A673 (cell line): ENCODE measurements at regions not wholly inside any gene's neighbourhood (a gene's known extent, or its start where the extent isn't known, plus 50 kb on each side); places are given as distances from the start of the nearest gene placed in this dataset.

Source experiments
- CTCF ChIP-seq: fragments of 300-800, 200-600 bp; sonication (generic); conservative IDR thresholded peaks from 2 replicates; pipeline ENCODE4 v1.5.1; 2017; ENCODE audit warnings: low read depth, mild to moderate bottlenecking, antibody characterized with exemption, low read length, moderate library complexity, mixed read lengths
- EZH2 ChIP-seq: fragments of 200-600 bp; sonication (generic); IDR thresholded peaks from 2 replicates; pipeline ENCODE4 v1.6.1; 2017; ENCODE audit warnings: borderline replicate concordance, low read depth, mild to moderate bottlenecking, mixed read lengths, antibody characterized with exemption, low read length; ENCODE audit not compliant: poor library complexity, severe bottlenecking

DNA sequence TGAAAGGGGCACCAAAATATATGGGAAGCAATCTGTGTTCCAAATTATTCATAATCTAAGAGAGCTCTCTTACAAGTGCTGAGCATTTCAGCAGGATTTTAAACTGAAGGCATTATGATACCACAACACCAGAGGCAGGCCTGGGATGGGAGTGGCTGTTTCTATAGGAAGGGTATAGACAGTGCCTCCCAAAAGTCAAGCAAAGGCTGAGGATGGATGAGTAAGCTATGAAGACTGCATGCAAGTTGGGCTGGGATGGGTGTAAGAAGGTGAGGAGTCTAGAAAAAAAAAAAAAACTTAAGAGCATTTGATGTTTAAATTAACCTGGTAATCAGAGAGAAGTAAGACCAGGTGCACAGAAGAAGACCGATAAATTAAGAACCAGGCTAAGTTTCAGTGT lies 132.5 kb downstream of the OSR1 start:
- TF ChIP-seq CTCF (no peak), EZH2 (no peak)
